Hepatocyte (in vitro differentiated cells): ENCODE measurements at regions not wholly inside any gene's neighbourhood (a gene's known extent, or its start where the extent isn't known, plus 50 kb on each side); places are given as distances from the start of the nearest gene placed in this dataset.

ENCODE experiments used
- CTCF ChIP-seq: fragments of 200-600 bp; sonication (generic); IDR thresholded peaks from 2 replicates; pipeline ENCODE4 v1.5.1; 2016; ENCODE audit warnings: antibody characterized with exemption, mild to moderate bottlenecking; ENCODE audit not compliant: poor library complexity
- EZH2 ChIP-seq: fragments of 200-600 bp; sonication (generic); IDR thresholded peaks from 2 replicates; pipeline ENCODE4 v1.6.1; 2016; ENCODE audit warnings: antibody characterized with exemption, mild to moderate bottlenecking, borderline replicate concordance
- EZH2phosphoT487 ChIP-seq: fragments of 200-600 bp; sonication (generic); IDR thresholded peaks from one replicate; pipeline ENCODE4 v1.6.1; 2018; ENCODE audit warnings: antibody characterized with exemption, mild to moderate bottlenecking, low read depth, moderate library complexity; ENCODE audit not compliant: unreplicated experiment, severe bottlenecking

GRCh38 chr7:46745707-46746090 lies 824.6 kb upstream of the IGFBP3 start:
- TF ChIP-seq CTCF (peak; percentile 15), EZH2phosphoT487 (no peak), EZH2 (no peak)
